Activated CD4-positive, CD25-positive, alpha-beta regulatory T cell treated with anti-CD3 and anti-CD28 coated beads, Interleukin-2, amount 50 U/mL, for 24 hours (primary cell): ENCODE measurements at regions not wholly inside any gene's neighbourhood (a gene's known extent, or its start where the extent isn't known, plus 50 kb on each side); places are given as distances from the start of the nearest gene placed in this dataset.
"Not testable (repeated sequence)": the region's sequence is repeated elsewhere in the genome, so short reads cannot be mapped to it uniquely, and the experiment has no call there.

Source experiments
- ATAC-seq, 2 donors: fragments of 150-1000 bp; cut with Tn5 transposase; one replicate each; pipeline ENCODE4 v1.10.0; 2021; ENCODE audit warnings: mild to moderate bottlenecking in 1 of 2, moderate library complexity in 1 of 2

- no peak for ATAC-seq
Observed at GRCh38 chr13:99733346-99733745, 232.1 kb downstream of the TM9SF2 start.

GRCh38 chr13:99731747-99732146 lies 230.5 kb downstream of the TM9SF2 start:
- ATAC-seq = no peak

DNA sequence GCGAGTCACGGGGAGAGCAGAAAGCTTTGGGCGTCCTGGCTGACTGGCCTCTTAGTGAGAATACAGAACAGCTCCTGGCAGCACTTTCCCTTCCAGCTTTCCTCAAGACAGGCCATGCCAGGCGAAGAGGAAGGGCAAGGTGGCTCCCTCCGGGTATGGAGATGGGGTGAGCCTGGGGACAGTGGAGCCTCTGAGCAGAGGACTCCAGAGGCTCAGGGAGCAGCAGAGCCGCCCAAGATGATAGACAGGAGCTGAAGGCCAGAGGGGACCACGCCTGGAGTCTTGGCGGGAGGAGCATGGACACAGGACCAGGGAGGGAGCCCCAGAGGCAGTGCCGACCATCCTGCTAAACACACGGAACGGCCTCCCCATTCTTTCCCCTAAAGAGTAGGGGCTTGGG lies 229.1 kb downstream of the TM9SF2 start:
- no peak for ATAC-seq

GRCh38 chr13:99729745-99730144 lies 228.5 kb downstream of the TM9SF2 start:
- no peak for ATAC-seq

GRCh38 chr13:99727651-99728050 lies 226.4 kb downstream of the TM9SF2 start:
- ATAC-seq = not testable (repeated sequence)

GRCh38 chr13:99726282-99726894 lies 225.1 kb downstream of the TM9SF2 start:
- no peak for ATAC-seq

DNA sequence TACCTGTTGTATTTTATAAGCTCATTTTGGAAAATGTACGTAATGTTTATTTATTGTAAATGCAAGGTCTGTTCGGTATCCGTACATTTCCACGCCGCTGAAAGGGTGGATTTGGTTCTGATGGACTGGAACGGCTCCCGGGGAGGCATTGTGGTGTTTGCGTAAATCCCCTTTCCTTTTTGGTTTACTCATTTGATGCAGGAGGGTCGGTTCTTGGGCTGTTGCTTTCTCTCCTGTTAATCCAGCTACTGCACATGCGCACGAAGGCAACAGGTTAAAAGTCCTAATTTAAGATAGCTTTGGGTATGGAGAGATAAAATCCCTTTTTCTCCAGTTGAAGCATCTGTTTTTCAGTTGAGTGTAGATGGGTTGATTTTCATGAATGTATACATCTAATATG lies 224.4 kb downstream of the TM9SF2 start:
- no peak for ATAC-seq

DNA sequence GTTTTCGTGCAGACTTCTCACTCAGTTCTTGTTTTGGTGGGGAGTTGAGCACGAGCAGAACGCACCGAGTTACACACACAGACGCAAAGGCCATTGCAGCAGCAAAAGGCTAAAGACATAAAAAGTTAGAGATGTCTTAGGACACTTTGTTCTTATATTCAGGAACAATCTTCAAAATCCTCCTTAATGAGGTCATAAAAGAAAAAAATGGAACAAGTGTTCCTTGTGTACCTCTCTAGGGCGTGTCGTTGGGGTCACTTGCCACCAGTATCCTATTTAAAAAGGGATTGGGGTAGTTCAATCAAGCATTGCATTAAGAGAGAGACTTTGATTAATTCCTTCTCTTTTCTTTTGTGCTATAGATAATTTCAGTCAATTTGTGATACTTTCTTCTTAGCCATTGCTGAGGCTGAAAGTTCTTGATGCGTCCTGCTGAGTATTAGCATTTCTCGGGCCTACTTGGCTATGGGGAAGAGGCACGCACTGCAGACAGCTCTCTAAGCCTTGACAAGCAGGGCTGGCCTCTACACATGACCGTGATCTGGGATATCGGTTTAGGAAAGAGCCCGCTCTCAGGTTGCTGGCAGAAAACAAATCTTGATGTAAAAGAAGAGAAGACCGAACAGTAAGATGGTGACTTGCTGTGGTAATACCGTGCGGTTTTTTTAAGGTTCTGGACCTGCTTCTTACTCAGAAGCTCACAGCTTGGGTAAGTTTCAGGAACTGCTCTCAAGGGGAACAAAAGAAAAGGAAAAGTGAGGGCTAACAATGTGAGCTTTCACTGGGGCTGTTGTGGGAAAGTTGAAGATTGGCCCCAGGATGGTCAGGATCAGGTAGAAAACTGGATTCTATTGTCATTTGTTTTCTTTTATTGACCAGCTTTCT lies 223.6 kb downstream of the TM9SF2 start:
- no peak for ATAC-seq

DNA sequence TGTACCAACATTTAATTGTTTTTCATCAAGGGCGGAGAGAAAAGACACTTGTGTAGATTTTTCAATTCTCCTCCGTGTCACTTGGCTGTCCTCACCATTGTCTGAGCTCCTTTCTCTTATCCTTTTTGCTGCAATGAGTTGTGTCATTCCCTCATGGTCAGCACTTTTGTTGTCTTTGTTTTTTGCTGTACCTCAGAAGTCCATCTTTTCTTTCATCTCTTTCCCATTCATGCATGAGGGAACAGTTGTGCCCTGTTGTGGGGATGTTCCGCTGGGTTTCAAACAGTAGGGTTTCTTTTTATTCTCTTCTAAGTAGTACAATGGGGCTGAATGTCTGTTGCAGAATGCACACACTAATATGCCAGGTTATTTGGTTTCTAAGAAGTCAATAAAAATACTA lies 222.6 kb downstream of the TM9SF2 start:
- ATAC-seq = no peak

GRCh38 chr13:99722931-99723330 lies 221.7 kb downstream of the TM9SF2 start:
- ATAC-seq = no peak

GRCh38 chr13:99722338-99722818 lies 221.1 kb downstream of the TM9SF2 start:
- no peak for ATAC-seq

DNA sequence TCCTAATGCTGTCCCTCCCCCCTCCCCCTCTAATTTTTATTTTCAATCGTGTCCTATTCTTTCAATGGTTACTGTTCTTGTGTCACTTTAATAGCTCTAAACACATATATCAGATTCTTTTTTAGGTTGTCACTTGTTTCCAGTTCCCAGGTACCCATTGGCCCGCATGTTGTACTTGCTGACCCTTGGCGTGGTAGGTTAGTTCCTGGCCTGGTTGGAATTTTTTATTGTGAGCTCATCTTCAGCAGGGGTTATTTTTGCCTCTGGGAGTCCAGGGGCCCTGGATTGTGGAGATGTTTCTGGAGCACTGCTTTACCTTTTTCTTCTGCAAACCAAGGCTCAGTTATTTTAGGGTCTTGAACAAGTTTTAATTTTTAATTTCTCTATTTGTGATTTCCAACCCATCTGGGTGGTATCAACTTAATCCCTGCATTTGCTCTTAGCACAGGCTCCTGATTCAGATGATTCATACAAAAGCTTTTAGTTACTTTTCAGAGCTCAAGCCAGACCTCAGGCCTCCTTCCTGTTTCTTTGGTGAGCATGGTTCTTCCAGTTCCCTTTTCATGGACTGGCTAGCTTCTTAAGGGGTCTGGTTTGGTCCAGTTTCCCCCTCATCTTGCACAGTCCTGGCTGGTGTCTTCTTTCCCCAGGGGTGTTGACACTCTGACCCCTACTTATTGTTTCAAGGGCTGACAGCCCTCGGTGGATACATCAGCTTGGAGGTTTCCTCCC lies 220.5 kb downstream of the TM9SF2 start:
- no peak for ATAC-seq

GRCh38 chr13:99717959-99718674 lies 216.8 kb downstream of the TM9SF2 start:
- no peak for ATAC-seq

GRCh38 chr13:99709134-99709533 lies 207.9 kb downstream of the TM9SF2 start:
- ATAC-seq = no peak

- ATAC-seq = no peak
Observed at GRCh38 chr13:99704390-99704789, 203.1 kb downstream of the TM9SF2 start.

DNA sequence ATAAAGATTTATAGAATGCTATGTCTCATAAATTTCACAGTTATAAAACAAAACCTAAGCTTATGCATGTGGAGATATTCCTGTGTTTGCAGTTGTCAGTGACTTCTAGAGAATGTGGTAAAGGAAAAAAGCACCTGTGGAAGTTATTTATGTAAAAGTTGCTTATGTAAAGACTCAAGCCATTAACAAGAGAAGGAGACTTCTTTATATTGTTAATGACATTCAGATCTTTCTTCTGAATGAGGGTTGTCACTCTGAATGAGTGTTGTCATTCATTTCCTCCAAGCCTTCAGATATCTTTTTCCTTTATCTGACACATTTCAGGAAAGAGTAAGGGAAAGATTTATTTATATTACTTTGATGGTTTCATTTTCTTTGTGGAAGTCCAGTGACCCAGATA lies 202.6 kb downstream of the TM9SF2 start:
- ATAC-seq = no peak

DNA sequence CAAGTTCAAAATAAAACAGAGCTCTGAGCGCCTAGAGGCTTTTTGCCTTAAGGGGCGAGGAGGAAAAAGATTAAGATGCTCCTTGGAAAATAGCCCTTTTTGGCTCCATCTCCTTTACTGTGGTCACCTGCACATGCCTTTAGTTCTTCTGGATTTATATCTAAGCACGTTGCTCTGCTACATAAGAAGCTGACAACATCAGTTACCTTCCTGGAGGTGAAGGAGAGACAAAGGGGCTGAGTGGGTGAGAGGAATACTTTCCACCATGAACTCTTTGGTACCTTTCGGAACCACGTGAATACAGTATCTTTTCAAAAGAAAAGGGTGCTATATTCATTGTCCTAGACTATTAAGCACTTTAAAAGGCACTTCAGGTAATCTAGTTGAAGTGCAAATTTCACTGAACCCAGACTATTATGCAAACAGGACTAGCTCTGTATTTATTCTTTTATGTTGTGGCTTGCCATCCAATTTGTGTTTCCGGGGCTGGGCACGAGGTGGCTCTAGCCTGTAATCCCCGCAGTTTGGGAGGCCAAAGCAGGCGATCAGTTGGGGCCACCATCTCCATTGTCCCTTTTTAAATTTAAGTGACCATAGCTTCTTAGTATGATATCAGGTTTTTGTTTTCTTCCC lies 201.5 kb downstream of the TM9SF2 start:
- no peak for ATAC-seq

GRCh38 chr13:99700468-99700867 lies 199.2 kb downstream of the TM9SF2 start:
- no peak for ATAC-seq

GRCh38 chr13:99698816-99699099 lies 197.5 kb downstream of the TM9SF2 start:
- ATAC-seq = no peak

- no peak for ATAC-seq
Observed at GRCh38 chr13:99698010-99698815, 196.9 kb downstream of the TM9SF2 start.

DNA sequence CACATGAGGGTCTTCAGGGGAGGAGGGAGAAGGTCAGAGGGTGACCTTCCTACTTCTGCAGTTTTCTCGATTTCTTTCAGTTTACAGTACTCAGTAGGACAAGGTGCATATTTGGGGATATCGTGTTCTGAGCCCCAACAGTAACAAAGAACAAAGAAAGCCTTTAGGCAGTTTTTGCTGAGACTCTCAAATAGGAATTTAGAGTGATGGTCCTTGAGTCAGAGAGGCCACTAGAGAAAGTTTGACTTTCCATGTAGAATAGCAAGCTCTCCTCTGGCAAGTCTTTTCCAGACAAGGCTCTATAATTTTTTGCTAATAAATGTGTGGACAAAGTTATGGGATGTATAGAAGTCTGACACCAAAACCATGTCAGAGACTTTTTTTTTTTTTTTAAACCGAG lies 194.6 kb downstream of the TM9SF2 start:
- no peak for ATAC-seq
